ENCODE measurements at regions not wholly inside any gene's neighbourhood (a gene's known extent, or its start where the extent isn't known, plus 50 kb on each side); places are given as distances from the start of the nearest gene placed in this dataset.
"Not testable (repeated sequence)": the region's sequence is repeated elsewhere in the genome, so short reads cannot be mapped to it uniquely, and the experiment has no call there.

- Histone ChIP-seq H3K27me3 (ENCODE audit: control insufficient read depth, insufficient read depth, low read length) (no peaks in the 10 kb centered on the region), H3K36me3 (ENCODE audit: control insufficient read depth, insufficient read depth, low read length) (no peaks in the 10 kb centered on the region), H3K9me3 (ENCODE audit: control insufficient read depth, insufficient read depth, low read length) (peaks cover 6% of the 10 kb centered on the region; the same call in 1 of the 2 replicates), H3K9ac (ENCODE audit: low read depth, low read length) (no peak overlapping the region), H3K4me1 (ENCODE audit: control insufficient read depth, insufficient read depth, low read length) (no peaks in the 10 kb centered on the region), H3K4me3 (ENCODE audit: low read depth, low read length) (no peak overlapping the region), H3K27ac (ENCODE audit: low read depth, low read length) (no peak overlapping the region)
Observed at GRCh38 chr14:51342226-51342625, 102.2 kb downstream of the TMX1 start.

- Histone ChIP-seq H3K4me3 (ENCODE audit: low read depth, low read length) (no peak overlapping the region), H3K27ac (ENCODE audit: low read depth, low read length) (no peak overlapping the region)
Observed at GRCh38 chr14:51351997-51352396, 112.0 kb downstream of the TMX1 start.

DNA sequence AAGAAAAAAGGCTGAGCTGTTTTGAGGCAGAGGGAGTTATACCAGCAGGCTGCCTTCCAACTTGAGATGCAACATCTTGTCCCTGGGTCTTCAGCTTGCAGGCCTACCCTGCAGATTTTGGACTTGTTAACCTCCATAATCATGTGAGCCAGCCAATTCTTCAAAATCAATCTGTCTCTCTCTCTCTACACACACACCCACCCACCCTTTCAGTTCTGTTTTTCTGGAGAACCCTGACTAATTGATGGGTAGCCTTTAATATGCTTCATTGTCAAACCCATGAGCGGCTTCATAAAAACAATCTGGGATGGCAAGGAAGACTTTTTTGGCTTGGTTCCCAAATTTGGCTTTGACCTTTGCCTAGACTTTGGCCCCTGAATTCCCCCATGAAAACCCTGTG lies 113.9 kb downstream of the TMX1 start:
- no peak overlapping the region for H3K4me3 ChIP-seq (ENCODE audit: low read depth, low read length)
- H3K9ac ChIP-seq (ENCODE audit: low read depth, low read length): no peak overlapping the region
- no peak overlapping the region for H3K27ac ChIP-seq (ENCODE audit: low read depth, low read length)
- H3K4me1 ChIP-seq (ENCODE audit: control insufficient read depth, insufficient read depth, low read length): no peaks in the 10 kb centered on the region; the same call in 1 of the 2 replicates
- no peaks in the 10 kb centered on the region for H3K27me3 ChIP-seq (ENCODE audit: control insufficient read depth, insufficient read depth, low read length)
- no peaks in the 10 kb centered on the region for H3K36me3 ChIP-seq (ENCODE audit: control insufficient read depth, insufficient read depth, low read length)
- H3K9me3 ChIP-seq (ENCODE audit: control insufficient read depth, insufficient read depth, low read length): no peaks in the 10 kb centered on the region

More at GRCh38 chr14:51351997-51352396, 112.0 kb downstream of the TMX1 start:
- 0 out of 2 replicates have a peak, but pooled peaks cover under 1% of the 10 kb centered on the region for H3K9me3 ChIP-seq (ENCODE audit: control insufficient read depth, insufficient read depth, low read length)
- no peaks in the 10 kb centered on the region for H3K36me3 ChIP-seq (ENCODE audit: control insufficient read depth, insufficient read depth, low read length)
- H3K4me1 ChIP-seq (ENCODE audit: control insufficient read depth, insufficient read depth, low read length): no peaks in the 10 kb centered on the region; the same call in 1 of the 2 replicates
- no peak overlapping the region for H3K9ac ChIP-seq (ENCODE audit: low read depth, low read length)
- H3K27me3 ChIP-seq (ENCODE audit: control insufficient read depth, insufficient read depth, low read length): no peaks in the 10 kb centered on the region

DNA sequence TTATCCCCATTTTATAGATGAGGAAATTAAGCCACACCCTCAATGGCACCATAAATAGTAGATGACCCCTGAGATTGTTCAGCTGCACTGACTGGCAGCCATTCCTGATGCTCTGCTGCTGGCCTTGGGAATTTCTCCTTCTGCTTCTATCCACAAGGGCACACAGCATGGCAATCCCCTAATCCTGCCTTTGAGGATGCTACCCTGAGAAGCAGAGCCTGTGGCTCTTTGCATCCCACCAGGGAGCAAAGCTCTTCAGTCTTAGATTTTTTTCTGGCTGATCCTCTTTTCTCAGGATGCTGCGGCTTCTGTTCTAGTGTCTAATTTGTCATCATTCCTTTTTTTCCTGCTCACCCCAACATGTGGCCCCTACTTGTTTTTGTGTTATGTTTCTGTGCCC lies 114.8 kb downstream of the TMX1 start:
- Histone ChIP-seq H3K27ac (ENCODE audit: low read depth, low read length) (no peak overlapping the region), H3K4me3 (ENCODE audit: low read depth, low read length) (no peak overlapping the region), H3K9me3 (ENCODE audit: control insufficient read depth, insufficient read depth, low read length) (no peaks in the 10 kb centered on the region), H3K4me1 (ENCODE audit: control insufficient read depth, insufficient read depth, low read length) (no peaks in the 10 kb centered on the region; the same call in 1 of the 2 replicates), H3K9ac (ENCODE audit: low read depth, low read length) (no peak overlapping the region), H3K36me3 (ENCODE audit: control insufficient read depth, insufficient read depth, low read length) (no peaks in the 10 kb centered on the region), H3K27me3 (ENCODE audit: control insufficient read depth, insufficient read depth, low read length) (no peaks in the 10 kb centered on the region)

DNA sequence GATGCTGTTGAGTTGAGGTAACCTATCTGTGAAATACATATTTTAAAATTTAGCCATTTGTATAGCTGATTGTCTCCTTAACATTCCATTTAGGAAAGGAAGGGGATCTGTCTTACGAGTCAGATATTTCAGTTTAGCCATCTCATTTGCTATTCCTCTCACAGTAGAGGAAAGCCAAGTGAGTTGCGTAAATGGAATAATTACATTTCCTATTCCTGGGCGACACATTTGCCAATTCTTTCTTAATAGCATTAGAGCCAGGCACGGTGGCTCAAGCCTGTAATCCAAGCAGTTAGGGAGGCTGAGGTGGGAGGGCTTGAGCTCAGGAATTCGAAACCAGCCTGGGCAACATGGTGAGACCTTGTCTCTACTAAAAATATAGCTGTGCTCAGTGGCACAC lies 116.3 kb downstream of the TMX1 start:
- Histone ChIP-seq H3K27me3 (ENCODE audit: control insufficient read depth, insufficient read depth, low read length) (no peaks in the 10 kb centered on the region), H3K27ac (ENCODE audit: low read depth, low read length) (no peak overlapping the region), H3K9me3 (ENCODE audit: control insufficient read depth, insufficient read depth, low read length) (no peaks in the 10 kb centered on the region), H3K4me1 (ENCODE audit: control insufficient read depth, insufficient read depth, low read length) (no peaks in the 10 kb centered on the region; the same call in 1 of the 2 replicates), H3K36me3 (ENCODE audit: control insufficient read depth, insufficient read depth, low read length) (no peaks in the 10 kb centered on the region), H3K9ac (ENCODE audit: low read depth, low read length) (no peak overlapping the region), H3K4me3 (ENCODE audit: low read depth, low read length) (no peak overlapping the region)

DNA sequence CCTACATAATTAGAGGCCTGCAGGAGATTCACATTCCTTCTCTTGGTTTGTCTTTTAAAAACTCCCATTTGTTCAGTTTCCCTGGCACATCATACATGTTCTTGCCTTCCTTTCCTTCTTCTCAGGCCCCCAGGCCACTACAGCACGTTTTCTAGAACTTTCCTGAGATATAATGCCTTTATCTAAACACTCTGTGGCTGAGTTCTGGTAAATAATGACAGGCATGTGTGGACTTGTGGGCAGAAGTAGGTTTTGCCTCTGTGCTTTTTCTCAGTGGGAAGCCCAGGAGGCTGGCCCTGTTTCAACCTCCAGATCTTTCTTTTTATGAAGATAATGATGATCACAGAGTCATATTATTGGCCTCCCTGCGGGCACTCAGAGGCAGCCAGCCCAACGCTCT lies 117.2 kb downstream of the TMX1 start:
- H3K9ac ChIP-seq (ENCODE audit: low read depth, low read length): no peak overlapping the region
- H3K27ac ChIP-seq (ENCODE audit: low read depth, low read length): no peak overlapping the region
- no peaks in the 10 kb centered on the region for H3K36me3 ChIP-seq (ENCODE audit: control insufficient read depth, insufficient read depth, low read length)
- H3K9me3 ChIP-seq (ENCODE audit: control insufficient read depth, insufficient read depth, low read length): no peaks in the 10 kb centered on the region
- H3K4me3 ChIP-seq (ENCODE audit: low read depth, low read length): no peak overlapping the region
- no peaks in the 10 kb centered on the region for H3K27me3 ChIP-seq (ENCODE audit: control insufficient read depth, insufficient read depth, low read length)
- no peaks in the 10 kb centered on the region; the same call in 1 of the 2 replicates for H3K4me1 ChIP-seq (ENCODE audit: control insufficient read depth, insufficient read depth, low read length)

DNA sequence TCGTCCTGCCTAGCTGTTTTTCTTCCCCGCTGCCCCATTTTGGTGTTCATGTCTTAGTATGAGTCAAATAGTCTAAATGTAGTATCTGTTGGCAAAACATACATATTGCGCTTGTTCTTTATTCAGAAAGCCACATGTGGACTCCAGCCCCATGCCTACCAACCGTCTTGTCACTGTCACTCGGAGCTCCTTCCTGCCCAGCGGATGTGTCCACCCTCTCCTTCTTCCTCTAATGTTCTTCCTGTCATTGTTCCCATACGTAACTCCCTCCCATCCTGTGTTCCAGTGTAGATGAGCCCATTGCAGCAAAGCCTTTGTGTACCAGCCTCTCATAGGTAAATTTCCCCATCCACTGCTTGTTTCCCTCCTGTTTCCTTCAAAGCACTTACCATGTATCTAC lies 120.5 kb downstream of the TMX1 start:
- Histone ChIP-seq H3K27ac (ENCODE audit: low read depth, low read length) (no peak overlapping the region), H3K36me3 (ENCODE audit: control insufficient read depth, insufficient read depth, low read length) (no peaks in the 10 kb centered on the region), H3K4me3 (ENCODE audit: low read depth, low read length) (no peak overlapping the region)

DNA sequence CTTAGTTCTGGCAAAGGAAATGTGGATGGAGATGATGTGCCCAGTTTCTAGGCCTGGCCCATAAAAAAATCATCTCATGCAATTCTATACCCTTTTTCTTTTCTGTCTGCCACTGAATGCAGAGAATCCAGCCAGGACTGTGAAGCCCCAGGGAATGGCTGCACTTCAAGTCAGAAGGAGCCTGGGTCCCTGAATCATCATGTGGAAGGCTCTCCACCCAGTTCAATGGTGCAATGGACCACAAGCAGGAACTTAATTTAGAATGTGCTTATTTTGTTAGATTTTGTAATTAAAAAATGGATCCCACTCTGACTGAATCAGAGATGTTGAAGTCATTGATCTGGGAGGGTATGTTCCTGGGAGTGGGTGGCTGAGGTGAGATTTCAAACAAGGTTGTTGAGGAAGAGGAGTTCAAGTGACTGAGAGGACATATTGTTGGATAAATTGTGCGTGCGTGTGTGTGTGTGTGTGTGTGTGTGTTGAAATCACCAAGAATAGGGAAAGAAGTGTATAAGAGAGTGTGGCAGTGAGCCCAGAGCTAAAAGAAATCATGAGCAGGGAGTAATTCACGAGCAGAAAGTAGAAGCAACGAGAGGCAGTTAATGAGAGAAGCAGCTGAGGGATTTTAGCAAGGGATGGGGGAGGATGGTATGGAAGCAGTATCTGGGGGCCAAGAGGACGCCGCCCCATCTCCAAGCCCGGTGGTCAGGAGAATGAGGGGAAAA lies 125.4 kb downstream of the TMX1 start:
- Histone ChIP-seq H3K27me3 (ENCODE audit: control insufficient read depth, insufficient read depth, low read length) (no peaks in the 10 kb centered on the region), H3K4me3 (ENCODE audit: low read depth, low read length) (no peak overlapping the region), H3K4me1 (ENCODE audit: control insufficient read depth, insufficient read depth, low read length) (peaks cover 19% of the 10 kb centered on the region), H3K27ac (ENCODE audit: low read depth, low read length) (no peak overlapping the region), H3K9ac (ENCODE audit: low read depth, low read length) (no peak overlapping the region), H3K36me3 (ENCODE audit: control insufficient read depth, insufficient read depth, low read length) (no peaks in the 10 kb centered on the region), H3K9me3 (ENCODE audit: control insufficient read depth, insufficient read depth, low read length) (no peaks in the 10 kb centered on the region)

More for the DNA sequence above, 120.5 kb downstream of the TMX1 start:
- no peak overlapping the region for H3K9ac ChIP-seq (ENCODE audit: low read depth, low read length)
- H3K27me3 ChIP-seq (ENCODE audit: control insufficient read depth, insufficient read depth, low read length): no peaks in the 10 kb centered on the region
- no peaks in the 10 kb centered on the region; the same call in 1 of the 2 replicates for H3K4me1 ChIP-seq (ENCODE audit: control insufficient read depth, insufficient read depth, low read length)
- H3K9me3 ChIP-seq (ENCODE audit: control insufficient read depth, insufficient read depth, low read length): no peaks in the 10 kb centered on the region

DNA sequence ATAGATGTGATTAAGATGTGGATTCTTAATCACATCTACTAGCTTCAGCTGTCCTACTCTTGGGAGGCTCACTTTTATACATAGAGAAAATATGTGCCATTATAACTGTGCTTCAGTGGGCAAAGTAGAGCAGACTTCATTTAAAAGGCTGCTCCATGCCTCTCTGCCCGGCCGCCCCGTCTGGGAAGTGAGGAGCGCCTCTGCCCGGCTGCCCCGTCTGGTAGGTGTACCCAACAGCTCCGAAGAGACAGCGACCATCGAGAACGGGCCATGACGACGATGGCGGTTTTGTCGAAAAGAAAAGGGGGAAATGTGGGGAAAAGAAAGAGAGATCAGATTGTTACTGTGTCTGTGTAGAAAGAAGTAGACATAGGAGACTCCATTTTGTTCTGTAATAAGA lies 126.4 kb downstream of the TMX1 start:
- not testable (repeated sequence) for H3K27ac ChIP-seq (ENCODE audit: low read depth, low read length); H3K36me3 ChIP-seq (ENCODE audit: control insufficient read depth, insufficient read depth, low read length); H3K9ac ChIP-seq (ENCODE audit: low read depth, low read length); H3K4me3 ChIP-seq (ENCODE audit: low read depth, low read length); H3K9me3 ChIP-seq (ENCODE audit: control insufficient read depth, insufficient read depth, low read length); H3K27me3 ChIP-seq (ENCODE audit: control insufficient read depth, insufficient read depth, low read length)
- H3K4me1 ChIP-seq (ENCODE audit: control insufficient read depth, insufficient read depth, low read length): peaks cover 19% of the 10 kb centered on the region

- not testable (repeated sequence) for H3K27ac ChIP-seq (ENCODE audit: low read depth, low read length); H3K9ac ChIP-seq (ENCODE audit: low read depth, low read length); H3K9me3 ChIP-seq (ENCODE audit: control insufficient read depth, insufficient read depth, low read length); H3K4me3 ChIP-seq (ENCODE audit: low read depth, low read length); H3K27me3 ChIP-seq (ENCODE audit: control insufficient read depth, insufficient read depth, low read length); H3K36me3 ChIP-seq (ENCODE audit: control insufficient read depth, insufficient read depth, low read length)
- H3K4me1 ChIP-seq (ENCODE audit: control insufficient read depth, insufficient read depth, low read length): peaks cover 19% of the 10 kb centered on the region
Observed at GRCh38 chr14:51366866-51367599, 127.0 kb downstream of the TMX1 start.

DNA sequence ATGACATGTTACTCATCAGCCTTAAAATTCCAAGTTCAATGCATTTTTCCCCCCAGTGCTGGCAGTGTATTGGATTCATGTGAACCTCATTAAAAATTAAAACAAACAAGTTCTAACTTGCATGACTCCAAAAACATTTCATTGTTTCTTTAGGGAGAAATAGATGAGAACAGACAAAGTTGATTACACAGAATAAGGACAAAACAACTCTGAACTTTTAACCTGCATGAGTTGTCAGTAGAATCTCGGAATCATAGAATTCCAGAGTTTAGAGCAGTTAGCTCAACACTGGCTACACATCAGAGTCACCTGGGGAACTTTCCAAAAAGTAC lies 127.5 kb downstream of the TMX1 start:
- Histone ChIP-seq H3K9me3 (ENCODE audit: control insufficient read depth, insufficient read depth, low read length) (no peaks in the 10 kb centered on the region), H3K9ac (ENCODE audit: low read depth, low read length) (no peak overlapping the region), H3K27me3 (ENCODE audit: control insufficient read depth, insufficient read depth, low read length) (no peaks in the 10 kb centered on the region), H3K4me1 (ENCODE audit: control insufficient read depth, insufficient read depth, low read length) (peaks cover 19% of the 10 kb centered on the region), H3K27ac (ENCODE audit: low read depth, low read length) (no peak overlapping the region), H3K4me3 (ENCODE audit: low read depth, low read length) (no peak overlapping the region), H3K36me3 (ENCODE audit: control insufficient read depth, insufficient read depth, low read length) (no peaks in the 10 kb centered on the region)
